ENCODE measurements at regions not wholly inside any gene's neighbourhood (a gene's known extent, or its start where the extent isn't known, plus 50 kb on each side); places are given as distances from the start of the nearest gene placed in this dataset.

- Histone ChIP-seq H3K9me2 (ENCODE audit: insufficient read depth, low read length) (no peaks in the 10 kb centered on the region), H3K9me3 (ENCODE audit: low read length) (no peaks in the 10 kb centered on the region), H3K27ac (ENCODE audit: low read depth, low read length, poor library complexity, severe bottlenecking) (no peak overlapping the region), H3K79me2 (ENCODE audit: insufficient read depth, low read depth, low read length) (no peaks in the 10 kb centered on the region), H2AFZ (ENCODE audit: low read length) (no peak overlapping the region), H3K4me1 (ENCODE audit: insufficient read depth, low read length, poor library complexity, severe bottlenecking) (no peaks in the 10 kb centered on the region), H3K36me3 (ENCODE audit: insufficient read depth, low read length) (no peaks in the 10 kb centered on the region), H3K4me3 (ENCODE audit: low read depth, low read length, poor library complexity, severe bottlenecking) (no peak overlapping the region), H4K20me1 (ENCODE audit: insufficient read depth, low read length) (no peaks in the 10 kb centered on the region), H3K4me2 (ENCODE audit: low read length) (no peak overlapping the region)
- no peak for TF ChIP-seq EZH2phosphoT487 (IDR thresholded peaks at IDR 0.05; ENCODE audit: borderline replicate concordance, low read depth, low read length)
- TF ChIP-seq CTCF (conservative IDR thresholded peaks at IDR 0.05; ENCODE audit: low read length), result no peak
- POLR2A ChIA-PET, result no interaction called here
- BruUV-seq (replicated peaks), result no TSS peak
- no peak for DNase-seq (ENCODE audit: low spot score)
- intact Hi-C loops (cut with micrococcal nuclease; ENCODE audit: unreplicated experiment), result no loop called here
- CTCF ChIA-PET (ENCODE audit: unreplicated experiment), result no interaction called here
These were observed 804.3 kb downstream of the KCNJ3 start for GRCh38 chr2:155502766-155503165.

GRCh38 chr2:155498106-155498505 lies 799.6 kb downstream of the KCNJ3 start:
- H3K9me3 ChIP-seq (ENCODE audit: low read length), result no peaks in the 10 kb centered on the region
- no peak overlapping the region for H3K4me3 ChIP-seq (ENCODE audit: low read depth, low read length, poor library complexity, severe bottlenecking)
- no peak overlapping the region for H2AFZ ChIP-seq (ENCODE audit: low read length)
- TF ChIP-seq EZH2phosphoT487 (IDR thresholded peaks at IDR 0.05; ENCODE audit: borderline replicate concordance, low read depth, low read length), result no peak
- TF ChIP-seq CTCF (conservative IDR thresholded peaks at IDR 0.05; ENCODE audit: low read length), result no peak
- no peak for DNase-seq (ENCODE audit: low spot score)
- no peaks in the 10 kb centered on the region for H3K36me3 ChIP-seq (ENCODE audit: insufficient read depth, low read length)
- H3K4me2 ChIP-seq (ENCODE audit: low read length), result no peak overlapping the region
- no peaks in the 10 kb centered on the region for H3K79me2 ChIP-seq (ENCODE audit: insufficient read depth, low read depth, low read length)
- no peak overlapping the region for H3K27ac ChIP-seq (ENCODE audit: low read depth, low read length, poor library complexity, severe bottlenecking)
- POLR2A ChIA-PET, result no interaction called here
- no peaks in the 10 kb centered on the region for H3K4me1 ChIP-seq (ENCODE audit: insufficient read depth, low read length, poor library complexity, severe bottlenecking)
- no TSS peak for BruUV-seq (replicated peaks)
- CTCF ChIA-PET (ENCODE audit: unreplicated experiment), result no interaction called here
- no peaks in the 10 kb centered on the region for H3K9me2 ChIP-seq (ENCODE audit: insufficient read depth, low read length)
- intact Hi-C loops (cut with micrococcal nuclease; ENCODE audit: unreplicated experiment), result no loop called here
- H4K20me1 ChIP-seq (ENCODE audit: insufficient read depth, low read length), result no peaks in the 10 kb centered on the region

- intact Hi-C loops (cut with micrococcal nuclease; ENCODE audit: unreplicated experiment), result no loop called here
- no peak for TF ChIP-seq EZH2phosphoT487 (IDR thresholded peaks at IDR 0.05; ENCODE audit: borderline replicate concordance, low read depth, low read length)
- no peak for TF ChIP-seq CTCF (conservative IDR thresholded peaks at IDR 0.05; ENCODE audit: low read length)
- H3K9me2 ChIP-seq (ENCODE audit: insufficient read depth, low read length), result no peaks in the 10 kb centered on the region
- no TSS peak for BruUV-seq (replicated peaks)
- no peaks in the 10 kb centered on the region for H3K9me3 ChIP-seq (ENCODE audit: low read length)
- no peak overlapping the region for H3K4me3 ChIP-seq (ENCODE audit: low read depth, low read length, poor library complexity, severe bottlenecking)
- DNase-seq (ENCODE audit: low spot score), result no peak
- ChIA-PET CTCF (ENCODE audit: unreplicated experiment) (no interaction called here), POLR2A (no interaction called here)
- no peaks in the 10 kb centered on the region for H3K79me2 ChIP-seq (ENCODE audit: insufficient read depth, low read depth, low read length)
- no peaks in the 10 kb centered on the region for H3K4me1 ChIP-seq (ENCODE audit: insufficient read depth, low read length, poor library complexity, severe bottlenecking)
- H3K36me3 ChIP-seq (ENCODE audit: insufficient read depth, low read length), result no peaks in the 10 kb centered on the region
- H3K27ac ChIP-seq (ENCODE audit: low read depth, low read length, poor library complexity, severe bottlenecking), result no peak overlapping the region
- H3K4me2 ChIP-seq (ENCODE audit: low read length), result no peak overlapping the region
- H4K20me1 ChIP-seq (ENCODE audit: insufficient read depth, low read length), result no peaks in the 10 kb centered on the region
- no peak overlapping the region for H2AFZ ChIP-seq (ENCODE audit: low read length)
These were observed 796.2 kb downstream of the KCNJ3 start for GRCh38 chr2:155494744-155495143.
